Body of pancreas (tissue), 4 donors: ENCODE measurements at regions not wholly inside any gene's neighbourhood (a gene's known extent, or its start where the extent isn't known, plus 50 kb on each side); places are given as distances from the start of the nearest gene placed in this dataset.

Experiments
- POLR2A ChIP-seq, 3 donors: fragments of 450-650 bp; IDR thresholded peaks; one replicate each; pipeline ENCODE4 v1.6.1; 2016; ENCODE audit warnings: antibody characterized with exemption in 3 of 3, mild to moderate bottlenecking in 2 of 3
- TF ChIP-seq, protein P1 (sequence below), 7 experiments: fragments of 450-650 bp in 4 of 7; fragments of 200-600 bp in 3 of 7; sonication (generic) in 3 of 7; IDR thresholded peaks; one replicate each; pipeline ENCODE4 v1.5.1; 2016 to 2019; ENCODE audit warnings: antibody characterized with exemption in 7 of 7

DNA sequence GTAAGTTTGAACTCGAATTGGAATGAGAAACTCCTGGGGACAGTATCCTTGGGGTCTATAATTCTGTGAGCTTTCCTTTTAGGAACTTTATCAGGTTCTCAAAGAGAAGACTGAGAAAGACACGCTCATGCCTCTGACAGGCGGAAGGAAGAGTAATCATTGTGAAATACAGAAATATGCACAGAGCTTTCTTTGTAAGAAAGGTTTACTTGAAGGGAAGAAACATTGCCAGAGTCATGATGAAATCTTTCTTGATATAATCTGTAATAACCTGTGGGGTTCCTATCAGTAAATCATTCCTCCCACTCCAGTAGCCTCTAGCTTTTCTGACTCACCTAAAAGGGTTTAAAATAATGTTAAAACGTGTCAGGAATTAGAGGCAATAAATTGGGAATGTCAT lies 83.6 kb upstream of the CCDC39 start:
- TF ChIP-seq POLR2A (IDR thresholded peaks at IDR 0.05) = no peak
- TF ChIP-seq, protein P1, sequence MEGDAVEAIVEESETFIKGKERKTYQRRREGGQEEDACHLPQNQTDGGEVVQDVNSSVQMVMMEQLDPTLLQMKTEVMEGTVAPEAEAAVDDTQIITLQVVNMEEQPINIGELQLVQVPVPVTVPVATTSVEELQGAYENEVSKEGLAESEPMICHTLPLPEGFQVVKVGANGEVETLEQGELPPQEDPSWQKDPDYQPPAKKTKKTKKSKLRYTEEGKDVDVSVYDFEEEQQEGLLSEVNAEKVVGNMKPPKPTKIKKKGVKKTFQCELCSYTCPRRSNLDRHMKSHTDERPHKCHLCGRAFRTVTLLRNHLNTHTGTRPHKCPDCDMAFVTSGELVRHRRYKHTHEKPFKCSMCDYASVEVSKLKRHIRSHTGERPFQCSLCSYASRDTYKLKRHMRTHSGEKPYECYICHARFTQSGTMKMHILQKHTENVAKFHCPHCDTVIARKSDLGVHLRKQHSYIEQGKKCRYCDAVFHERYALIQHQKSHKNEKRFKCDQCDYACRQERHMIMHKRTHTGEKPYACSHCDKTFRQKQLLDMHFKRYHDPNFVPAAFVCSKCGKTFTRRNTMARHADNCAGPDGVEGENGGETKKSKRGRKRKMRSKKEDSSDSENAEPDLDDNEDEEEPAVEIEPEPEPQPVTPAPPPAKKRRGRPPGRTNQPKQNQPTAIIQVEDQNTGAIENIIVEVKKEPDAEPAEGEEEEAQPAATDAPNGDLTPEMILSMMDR (IDR thresholded peaks at IDR 0.05) = no peak
